ENCODE measurements at regions not wholly inside any gene's neighbourhood (a gene's known extent, or its start where the extent isn't known, plus 50 kb on each side); places are given as distances from the start of the nearest gene placed in this dataset.

GRCh38 chr3:24604215-24604614 is 109.6 kb upstream of the THRB start:
- TF ChIP-seq, protein P1, sequence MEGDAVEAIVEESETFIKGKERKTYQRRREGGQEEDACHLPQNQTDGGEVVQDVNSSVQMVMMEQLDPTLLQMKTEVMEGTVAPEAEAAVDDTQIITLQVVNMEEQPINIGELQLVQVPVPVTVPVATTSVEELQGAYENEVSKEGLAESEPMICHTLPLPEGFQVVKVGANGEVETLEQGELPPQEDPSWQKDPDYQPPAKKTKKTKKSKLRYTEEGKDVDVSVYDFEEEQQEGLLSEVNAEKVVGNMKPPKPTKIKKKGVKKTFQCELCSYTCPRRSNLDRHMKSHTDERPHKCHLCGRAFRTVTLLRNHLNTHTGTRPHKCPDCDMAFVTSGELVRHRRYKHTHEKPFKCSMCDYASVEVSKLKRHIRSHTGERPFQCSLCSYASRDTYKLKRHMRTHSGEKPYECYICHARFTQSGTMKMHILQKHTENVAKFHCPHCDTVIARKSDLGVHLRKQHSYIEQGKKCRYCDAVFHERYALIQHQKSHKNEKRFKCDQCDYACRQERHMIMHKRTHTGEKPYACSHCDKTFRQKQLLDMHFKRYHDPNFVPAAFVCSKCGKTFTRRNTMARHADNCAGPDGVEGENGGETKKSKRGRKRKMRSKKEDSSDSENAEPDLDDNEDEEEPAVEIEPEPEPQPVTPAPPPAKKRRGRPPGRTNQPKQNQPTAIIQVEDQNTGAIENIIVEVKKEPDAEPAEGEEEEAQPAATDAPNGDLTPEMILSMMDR (IDR thresholded peaks at IDR 0.05): no peak
- TF ChIP-seq ZFX (IDR thresholded peaks at IDR 0.05; ENCODE audit: borderline replicate concordance): no peak
